ENCODE measurements at regions not wholly inside any gene's neighbourhood (a gene's known extent, or its start where the extent isn't known, plus 50 kb on each side); places are given as distances from the start of the nearest gene placed in this dataset.
A peak's percentile ranks its signal among the peaks of the same experiment; 100 is the strongest.

DNA sequence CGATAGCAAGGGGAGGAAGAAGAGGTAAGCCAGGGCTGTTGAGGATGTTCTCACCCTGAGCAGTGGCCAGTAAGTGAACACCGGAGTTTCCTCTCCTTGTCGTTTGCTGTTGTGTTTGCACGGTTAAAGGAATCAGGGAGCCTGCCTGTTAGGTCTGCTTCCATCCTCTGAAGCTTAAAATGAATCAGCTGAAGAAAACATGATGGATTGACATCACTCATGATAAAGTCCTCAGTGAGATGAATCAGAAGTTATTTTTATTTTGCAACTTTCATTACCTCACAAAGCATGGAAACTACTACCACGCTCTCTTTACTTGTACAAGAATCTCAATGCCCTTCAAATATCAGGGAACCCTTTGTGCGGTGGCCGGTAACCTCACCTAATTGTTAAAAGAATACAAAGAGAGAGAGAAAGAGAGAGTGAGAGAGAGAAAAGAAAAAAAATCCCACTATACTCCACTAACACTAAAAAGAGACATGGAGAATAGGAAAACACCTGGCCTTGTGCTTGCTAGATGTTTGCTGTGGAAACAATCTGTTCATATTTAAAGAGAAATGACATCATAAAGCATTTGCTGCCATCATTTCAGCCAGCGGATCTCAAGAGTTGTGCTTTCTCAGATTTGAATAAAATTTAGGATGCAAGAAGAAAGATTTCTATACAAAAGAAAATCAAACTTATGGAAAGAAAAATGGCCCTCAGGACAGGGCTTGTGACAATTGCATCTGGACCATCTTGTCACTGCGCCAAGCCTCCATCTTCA is 441.6 kb upstream of the SALL1 start:
- DNase-seq (ENCODE audit: low read depth): no peak

DNA sequence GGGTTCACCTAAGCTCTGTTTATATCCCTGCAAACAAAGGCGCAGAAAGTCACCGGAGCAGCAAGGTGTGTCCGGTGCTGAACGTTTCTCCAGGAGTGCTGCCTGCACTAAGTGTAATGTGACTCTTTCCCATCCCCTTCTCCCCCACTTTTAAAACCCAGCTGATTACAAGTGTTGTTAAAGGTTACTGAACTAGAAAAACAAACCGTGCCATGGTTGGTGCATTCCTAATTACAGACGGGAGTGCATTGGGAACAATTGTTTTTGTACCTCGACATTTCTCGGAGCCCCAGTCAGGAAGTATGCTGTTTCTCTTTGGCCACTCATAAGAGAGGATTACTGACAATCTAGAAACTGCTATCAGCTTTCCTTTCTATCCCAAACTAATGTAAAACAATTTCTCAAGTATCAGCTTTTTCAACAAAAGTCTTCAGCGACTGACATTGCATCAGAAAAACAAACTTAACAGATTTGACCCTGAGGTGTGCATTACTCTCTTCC is 441.0 kb upstream of the SALL1 start:
- DNase-seq (ENCODE audit: low read depth): no peak

DNA sequence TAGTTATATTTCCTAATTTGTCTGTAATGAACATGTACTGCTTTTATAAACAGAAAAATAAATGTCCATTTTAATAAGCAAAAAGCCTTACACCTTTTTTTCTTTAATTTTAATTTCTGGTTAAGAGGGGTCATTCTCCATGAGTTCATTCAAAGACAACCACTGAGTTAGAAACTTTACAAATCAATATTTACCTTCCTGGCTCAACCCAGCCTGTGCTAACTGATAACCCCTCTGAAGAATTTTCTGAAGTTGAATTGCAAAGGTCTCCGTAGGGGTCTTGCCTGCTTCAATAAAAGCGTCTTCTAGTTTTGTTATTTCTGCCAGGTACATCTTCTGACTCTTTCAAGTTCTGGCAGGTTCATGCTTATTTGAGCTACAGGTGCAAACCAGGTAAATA is 440.4 kb upstream of the SALL1 start:
- DNase-seq (ENCODE audit: low read depth): no peak

DNA sequence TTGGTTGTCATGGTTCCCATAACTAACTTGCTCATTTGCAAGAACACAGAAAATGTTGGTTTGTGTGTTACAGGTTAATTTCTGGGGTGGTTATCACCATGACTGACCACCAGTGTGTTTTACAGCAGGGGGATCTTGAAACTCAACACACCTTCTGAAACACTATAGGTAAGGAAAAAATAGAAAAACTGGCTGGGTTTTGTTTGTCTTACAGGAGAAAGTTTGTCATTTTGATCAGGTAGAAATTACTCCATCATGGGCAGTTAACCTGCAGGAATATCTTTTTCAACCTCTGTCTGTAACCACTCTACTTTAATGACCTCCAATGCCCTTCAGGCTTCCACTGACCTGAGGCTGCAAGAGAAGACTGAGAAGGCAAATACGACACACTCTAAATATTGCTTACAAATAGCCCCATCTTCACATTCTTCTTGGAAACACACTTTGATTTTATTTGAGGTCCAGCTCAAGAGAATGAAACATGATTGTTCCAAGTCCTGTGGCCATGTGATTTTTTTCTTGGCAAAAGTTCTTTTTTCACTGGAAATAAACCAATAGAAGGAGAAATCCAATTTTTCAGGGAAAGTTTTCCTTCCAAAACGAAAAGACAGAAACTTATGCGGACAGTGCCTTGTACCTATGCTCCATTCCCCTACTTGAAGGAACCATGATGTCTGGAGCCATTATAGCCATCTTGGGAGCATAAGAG is 428.7 kb upstream of the SALL1 start:
- no peak for DNase-seq (ENCODE audit: low read depth)

DNA sequence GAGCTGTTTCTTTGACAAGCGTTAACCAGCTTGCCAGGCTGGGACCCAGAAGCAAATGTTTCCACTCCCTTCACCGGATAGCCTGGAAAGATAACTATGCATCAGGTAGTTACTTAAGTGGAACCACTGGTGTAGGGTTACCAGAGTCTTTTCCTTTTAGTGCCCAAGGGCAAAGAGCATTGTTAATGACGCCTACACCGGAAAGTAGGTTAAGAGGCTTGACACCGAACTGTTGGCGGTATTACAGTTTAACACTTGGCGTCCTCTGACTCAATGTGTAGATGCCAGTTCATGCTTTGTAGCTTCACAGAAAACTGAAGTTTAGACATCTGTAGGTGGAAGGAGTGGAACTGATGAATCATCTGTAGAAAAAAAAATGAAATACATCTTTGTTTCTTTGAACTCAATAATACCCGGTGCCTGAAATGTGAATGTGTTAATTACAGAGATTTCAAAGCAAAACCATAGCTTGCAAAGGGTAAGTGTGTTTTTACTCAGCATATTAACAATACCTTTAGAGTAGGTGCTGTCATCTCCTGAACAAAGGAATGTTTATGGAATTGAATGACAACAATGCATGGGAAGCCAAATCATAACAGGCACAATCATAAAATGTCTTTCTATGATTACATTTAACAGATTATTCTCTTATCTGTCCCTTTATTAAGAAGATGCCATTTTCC is 426.7 kb upstream of the SALL1 start:
- peak; percentile 91 for DNase-seq (ENCODE audit: low read depth)

DNA sequence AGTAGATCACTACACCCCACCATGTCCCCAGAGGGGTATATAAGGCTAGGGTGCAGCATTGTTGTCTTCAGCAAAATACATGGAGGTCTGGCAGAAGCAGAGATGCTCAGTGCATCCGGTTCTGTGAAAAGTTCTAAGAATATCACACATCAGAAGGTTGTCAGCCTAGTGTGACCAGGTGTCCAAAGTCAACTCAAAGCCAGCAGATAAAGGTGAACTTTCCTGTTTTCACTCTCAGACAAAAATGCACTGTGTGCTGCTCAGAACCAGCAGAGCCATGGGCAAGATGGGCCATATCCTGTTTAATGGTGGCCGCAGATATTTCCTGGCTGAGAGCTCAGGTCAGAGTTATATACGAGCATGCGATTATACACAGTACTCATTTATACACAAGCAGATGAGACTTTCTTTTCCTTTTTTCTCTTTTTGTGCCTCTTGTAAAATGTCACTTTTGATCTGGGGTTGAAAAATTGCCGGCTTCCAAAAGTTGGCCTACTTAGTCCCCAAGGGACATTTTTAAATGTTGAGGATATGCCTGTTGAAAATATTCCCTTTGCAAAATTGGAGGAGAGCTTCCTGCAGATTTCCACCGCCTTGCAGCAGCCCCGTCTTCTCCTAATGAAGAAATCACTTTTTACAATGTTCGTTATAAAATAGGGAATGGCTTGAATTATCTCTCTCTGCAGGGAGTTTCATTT is 425.6 kb upstream of the SALL1 start:
- DNase-seq (ENCODE audit: low read depth): no peak

DNA sequence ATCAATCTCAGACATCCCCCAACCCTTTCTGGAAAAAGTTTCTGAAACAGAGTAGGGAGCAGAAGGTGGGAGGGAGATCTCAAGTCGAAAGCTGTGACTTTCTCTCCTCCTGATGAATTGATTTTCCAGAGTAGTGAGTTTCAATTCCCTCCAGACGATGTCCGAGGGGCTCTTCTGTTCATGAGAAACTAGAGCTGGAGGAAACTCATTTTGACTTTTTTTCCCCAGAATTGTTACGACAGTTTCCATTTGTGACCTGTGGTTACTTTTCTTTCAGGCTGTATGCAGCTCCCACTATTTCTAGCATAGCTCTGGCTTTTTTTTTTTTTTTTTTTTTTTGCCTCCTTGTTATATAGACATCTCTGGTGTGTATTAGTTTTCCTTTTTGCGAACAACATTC is 422.1 kb upstream of the SALL1 start:
- DNase-seq (ENCODE audit: low read depth): no peak

DNA sequence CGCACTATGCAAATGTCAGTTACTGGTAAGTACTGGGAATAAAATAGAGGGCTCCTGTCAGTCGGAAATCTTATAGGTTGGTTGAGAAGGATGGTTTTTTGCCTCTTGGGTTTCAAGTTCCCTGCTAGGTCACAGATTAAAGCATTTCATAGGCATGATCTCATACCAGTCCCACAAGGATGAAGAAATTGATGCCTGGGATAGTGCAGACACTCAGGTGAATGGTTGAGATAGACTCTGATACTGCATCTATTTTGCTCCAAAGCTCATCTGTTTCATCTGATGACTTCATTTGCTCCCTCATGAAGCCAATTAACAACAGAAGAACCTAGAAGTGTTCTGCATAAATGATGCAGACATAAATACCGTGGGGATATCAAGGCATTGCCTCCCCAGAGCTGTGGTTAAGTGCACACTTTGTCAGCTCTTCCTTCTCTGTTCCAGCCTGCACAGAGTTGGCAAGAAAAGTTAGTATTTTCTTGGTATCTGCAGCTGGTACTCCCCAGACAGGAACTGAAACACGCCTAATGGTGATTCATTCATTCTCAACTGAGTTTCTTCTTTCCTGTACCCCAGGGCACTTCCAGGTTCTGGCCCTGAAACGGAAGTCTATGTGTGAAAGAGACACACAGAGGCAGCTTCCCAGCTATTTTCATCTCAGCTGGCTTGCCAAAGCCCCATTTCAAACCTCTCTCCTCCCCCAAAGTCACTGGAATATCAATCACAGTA is 418.3 kb upstream of the SALL1 start:
- DNase-seq (ENCODE audit: low read depth): peak; percentile 73

DNA sequence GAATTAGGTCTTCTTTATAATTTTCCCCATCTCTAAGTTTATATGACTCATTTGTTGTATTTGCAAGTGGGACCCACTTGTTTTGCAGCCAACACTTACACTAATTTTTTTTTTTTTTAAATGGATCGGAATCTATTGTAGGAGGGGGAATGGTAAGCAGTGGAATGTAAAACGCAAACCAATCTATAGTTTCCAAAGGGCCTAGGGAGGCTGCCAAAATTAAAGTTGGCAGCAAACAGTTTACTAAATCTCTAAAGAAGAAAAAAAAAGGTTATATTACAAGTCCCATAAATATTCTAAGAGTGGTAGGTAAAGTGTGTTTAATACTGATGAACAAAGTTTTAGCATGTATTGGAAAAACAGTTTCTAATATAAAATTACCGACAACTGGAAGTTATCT is 416.8 kb upstream of the SALL1 start:
- no peak for DNase-seq (ENCODE audit: low read depth)

DNA sequence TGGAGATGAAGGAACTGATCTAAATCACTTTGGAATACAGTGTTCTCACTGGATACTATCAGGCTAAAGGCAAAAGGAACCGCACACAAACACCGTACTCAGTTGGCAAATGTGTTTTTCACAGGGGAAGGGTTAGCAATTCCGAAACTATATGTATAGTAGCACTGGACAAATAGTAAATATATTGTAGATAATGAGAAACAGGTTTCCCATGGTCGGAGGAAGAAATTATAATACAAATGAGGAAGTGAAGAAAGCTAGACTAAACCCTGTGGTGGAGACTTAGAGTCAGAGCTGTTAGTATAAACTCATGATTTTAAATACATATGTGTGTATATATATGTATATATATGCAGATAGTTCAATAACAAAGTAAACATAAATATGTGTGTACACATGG is 414.1 kb upstream of the SALL1 start:
- DNase-seq (ENCODE audit: low read depth): no peak

DNA sequence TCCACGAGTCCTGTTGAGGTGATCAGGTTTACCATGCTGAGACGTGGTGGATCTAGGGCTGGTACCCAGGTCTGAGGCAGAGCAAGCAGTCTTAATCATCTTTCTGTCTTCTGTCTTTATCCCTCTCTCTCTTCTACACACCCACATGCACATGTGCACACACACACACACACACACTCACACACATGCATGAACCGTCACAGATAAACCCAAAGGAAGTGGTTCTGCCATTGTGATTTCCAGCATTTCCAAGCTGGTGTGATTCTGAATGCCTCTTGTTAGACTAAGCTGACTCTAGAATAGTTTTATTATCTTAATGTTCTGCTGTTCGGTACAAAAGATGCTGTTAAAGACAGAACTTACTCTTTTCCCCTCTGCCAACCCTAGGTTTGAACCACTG is 411.8 kb upstream of the SALL1 start:
- no peak for DNase-seq (ENCODE audit: low read depth)

DNA sequence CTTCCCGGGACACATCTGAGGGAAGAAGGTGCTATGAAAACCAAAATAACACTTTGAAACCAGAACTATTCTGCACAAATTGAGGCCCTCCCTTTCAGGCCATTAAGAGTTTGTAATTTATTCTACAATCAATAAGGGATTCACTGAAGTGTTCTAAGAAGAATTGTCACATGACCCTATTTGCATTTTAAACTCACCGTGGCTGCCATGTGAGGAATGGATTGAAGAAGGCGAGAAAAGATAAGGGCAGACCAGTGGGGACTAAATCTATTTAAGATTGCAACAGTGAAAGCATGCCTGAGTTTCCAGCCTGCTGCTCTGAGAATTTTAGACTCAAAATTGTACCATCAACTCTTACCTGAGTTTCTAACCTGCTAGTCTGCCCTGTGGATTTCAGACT is 408.8 kb upstream of the SALL1 start:
- DNase-seq (ENCODE audit: low read depth): no peak

DNA sequence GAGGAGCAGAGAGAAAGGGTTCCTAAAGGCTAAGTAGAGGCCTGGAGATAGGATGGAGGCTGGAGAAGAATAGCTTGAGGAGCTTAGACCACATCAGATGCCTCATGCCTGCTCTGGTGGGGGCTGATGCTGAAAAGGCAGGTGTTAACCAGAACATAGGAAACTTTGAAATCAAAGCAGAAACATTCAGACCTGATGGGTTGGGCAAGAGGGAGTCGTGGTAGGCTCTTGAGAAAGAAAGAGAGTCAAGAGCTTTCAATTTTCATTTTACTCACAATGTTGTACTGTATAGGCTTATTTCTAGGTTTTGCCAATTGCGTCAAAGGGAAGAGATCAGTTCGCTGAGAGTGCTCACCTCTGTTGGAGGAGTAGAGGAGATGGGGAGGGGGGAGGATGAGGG is 406.6 kb upstream of the SALL1 start:
- no peak for DNase-seq (ENCODE audit: low read depth)

DNA sequence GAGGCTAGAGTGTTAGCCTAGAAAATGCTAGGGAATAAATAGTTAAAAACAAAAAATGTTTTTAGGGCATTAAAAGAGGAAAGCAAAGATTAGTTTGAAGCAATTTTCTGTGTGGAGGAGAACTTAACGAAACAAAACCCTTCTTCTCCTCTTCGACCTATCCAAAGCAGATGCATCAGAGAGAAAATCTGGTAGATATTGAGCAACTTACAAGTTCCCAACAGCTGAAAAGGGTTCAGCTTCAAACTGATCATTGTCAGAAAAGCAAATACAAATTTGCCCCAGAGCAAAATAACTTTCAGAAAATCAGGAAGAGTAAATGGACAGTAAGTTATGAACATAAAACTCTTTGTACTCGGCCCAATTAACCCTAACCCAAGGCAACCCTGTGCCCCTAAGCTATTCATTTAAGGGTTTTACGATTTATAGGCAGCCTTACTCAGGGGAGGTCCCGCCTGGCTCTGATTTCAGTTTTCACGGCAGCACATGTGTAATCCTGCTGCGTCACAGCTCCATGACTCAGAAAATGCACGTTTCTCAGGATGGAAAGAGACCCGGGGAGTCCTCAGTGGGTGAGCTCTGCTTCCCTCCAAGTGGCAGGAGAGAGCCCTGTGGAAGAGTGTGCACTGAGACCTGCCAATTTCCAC is 405.7 kb upstream of the SALL1 start:
- DNase-seq (ENCODE audit: low read depth): peak; percentile 93

DNA sequence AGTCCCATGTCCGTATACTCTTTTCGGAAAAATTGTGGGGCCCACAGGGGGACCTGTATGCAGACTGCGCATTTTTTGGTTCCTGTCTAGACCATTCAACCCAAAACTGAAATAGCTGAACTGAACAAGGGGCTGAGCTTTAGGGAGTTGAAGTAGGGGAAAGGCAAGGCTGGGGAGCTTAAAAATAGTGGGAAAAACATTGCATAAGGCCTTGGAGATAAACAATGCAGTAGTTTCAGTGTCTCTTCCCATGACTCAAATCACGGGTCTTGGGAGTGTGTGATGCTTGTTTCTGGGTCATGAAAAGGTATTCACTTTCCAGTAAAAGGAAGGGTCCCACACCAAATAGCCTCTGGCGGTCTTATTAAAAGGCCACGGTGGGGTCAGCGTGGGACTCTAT is 402.8 kb upstream of the SALL1 start:
- DNase-seq (ENCODE audit: low read depth): no peak

DNA sequence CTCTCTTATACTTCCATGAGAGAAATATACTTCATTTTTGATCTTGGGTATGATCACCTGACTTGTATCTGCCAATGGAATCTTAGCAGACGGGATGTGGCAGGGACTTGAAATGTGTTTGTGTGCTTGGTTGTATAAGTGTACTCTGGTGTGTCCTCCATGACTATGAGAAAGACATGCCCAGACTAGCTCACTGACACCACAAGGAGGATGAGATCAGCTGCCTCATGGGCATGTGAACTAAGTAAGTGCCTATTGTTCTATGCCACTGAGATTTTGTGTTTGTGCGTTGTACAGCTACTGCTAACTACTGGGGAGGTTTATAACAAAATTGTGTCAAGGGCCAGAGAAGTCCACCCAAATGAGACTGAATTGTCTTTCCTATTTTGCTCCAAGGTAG is 402.2 kb upstream of the SALL1 start:
- DNase-seq (ENCODE audit: low read depth): no peak

DNA sequence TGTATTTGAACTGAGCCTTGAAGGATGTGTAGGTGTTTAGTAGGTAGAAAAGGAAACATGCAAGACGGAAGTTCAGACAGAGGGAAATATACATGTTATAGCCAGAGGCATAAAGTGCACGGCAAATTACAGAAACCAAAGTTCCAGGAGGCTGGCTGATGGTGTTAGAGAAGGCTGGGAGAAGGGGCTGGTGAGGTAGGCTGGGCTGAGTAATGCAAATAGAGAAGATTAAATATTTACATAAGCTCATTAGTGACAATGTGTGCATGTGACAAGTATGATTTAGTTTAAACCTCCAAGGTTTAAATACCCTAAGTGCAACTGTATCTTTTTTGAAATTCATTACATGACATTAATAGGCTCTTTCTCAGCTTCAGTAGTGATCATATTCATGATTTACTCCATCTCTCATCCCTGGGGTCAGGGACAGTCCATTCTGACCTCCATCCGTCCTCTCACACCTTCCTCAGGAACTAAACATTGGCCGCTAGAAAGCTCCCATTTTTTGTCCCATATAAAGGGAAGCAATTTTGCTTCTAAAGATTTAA is 399.8 kb upstream of the SALL1 start:
- no peak for DNase-seq (ENCODE audit: low read depth)

DNA sequence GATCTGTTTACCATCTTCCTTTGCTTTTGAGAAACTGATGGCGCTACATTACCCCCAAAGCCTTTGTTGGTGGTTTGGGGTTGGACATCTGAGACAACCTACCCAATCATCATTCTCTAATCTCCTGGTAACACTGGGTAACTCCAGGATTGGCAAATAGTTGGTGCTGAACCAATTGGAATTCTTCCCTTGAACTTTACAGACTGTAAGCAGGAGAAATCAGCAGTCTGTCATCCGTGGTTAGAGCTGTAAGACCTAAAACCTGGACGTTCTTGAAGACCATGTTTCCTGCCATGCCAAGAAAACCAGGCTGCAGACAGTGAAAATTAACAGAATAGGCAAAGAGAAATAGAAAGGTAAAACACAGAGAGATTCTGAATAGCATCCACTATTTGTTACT is 398.8 kb upstream of the SALL1 start:
- DNase-seq (ENCODE audit: low read depth): peak; percentile 13

DNA sequence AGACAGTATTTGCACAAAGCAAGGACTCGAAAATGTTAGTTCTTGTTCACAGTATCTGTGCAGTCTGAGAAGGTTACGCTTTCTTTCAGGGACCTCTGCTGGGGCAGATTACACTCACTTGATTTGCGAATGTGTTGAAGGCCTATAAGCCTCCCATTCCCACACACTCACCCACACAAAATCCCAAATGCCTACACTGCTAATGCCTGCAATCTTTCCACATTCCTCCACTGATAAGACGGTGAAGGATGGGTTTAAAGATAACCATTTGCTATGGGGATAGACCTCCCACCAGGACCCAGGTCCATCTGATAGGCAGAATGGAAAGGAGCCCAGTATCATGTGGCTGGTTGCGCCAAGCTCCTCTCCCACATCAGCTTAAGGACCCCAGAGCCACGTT is 394.9 kb upstream of the SALL1 start:
- DNase-seq (ENCODE audit: low read depth): no peak

DNA sequence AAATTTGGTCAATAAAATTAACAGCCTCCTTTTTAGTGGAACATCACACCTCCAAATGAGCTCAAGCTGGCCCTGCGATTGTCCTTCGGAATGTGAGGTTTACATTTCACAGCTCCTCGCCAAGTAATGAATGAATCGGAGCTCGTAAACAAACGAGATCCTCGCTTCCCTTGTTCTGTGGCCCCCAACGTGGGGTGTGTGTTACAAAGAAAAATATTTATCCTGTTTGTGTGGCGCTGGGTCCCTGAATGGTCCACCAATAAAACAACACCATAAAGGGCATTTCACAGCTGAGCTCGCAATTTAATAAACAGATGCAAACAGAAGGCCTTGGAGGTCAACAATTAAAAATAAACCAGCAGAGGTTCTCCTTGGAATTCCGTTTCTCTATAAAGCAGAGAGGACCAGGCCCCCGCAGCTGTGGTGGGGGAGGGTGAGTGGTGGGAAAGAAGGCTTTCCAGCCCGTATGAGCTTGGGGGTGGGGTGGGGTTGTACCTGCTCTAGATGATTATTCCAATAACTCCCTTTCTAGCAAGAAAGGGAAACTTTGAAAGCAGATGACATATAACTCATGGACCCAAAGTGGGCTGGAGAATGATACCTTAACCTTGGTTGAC is 393.9 kb upstream of the SALL1 start:
- DNase-seq (ENCODE audit: low read depth): no peak

Measured in M059J (cell line).